Endodermal cell (in vitro differentiated cells): ENCODE measurements at regions not wholly inside any gene's neighbourhood (a gene's known extent, or its start where the extent isn't known, plus 50 kb on each side); places are given as distances from the start of the nearest gene placed in this dataset.

Source experiments
- DNase-seq: peaks from one replicate; pipeline ENCODE4 v3.0.0-alpha.2; 2017
- H3K27ac ChIP-seq: 2 replicates; pipeline ENCODE4 v1.5.1; 2013; ENCODE audit warnings: mild to moderate bottlenecking, low read depth, low read length, moderate library complexity
- H3K27me3 ChIP-seq: 2 replicates; pipeline ENCODE4 v1.6.1; 2013; ENCODE audit warnings: mild to moderate bottlenecking, low read length, moderate library complexity; ENCODE audit not compliant: insufficient read depth, control insufficient read depth, poor library complexity, severe bottlenecking
- H3K36me3 ChIP-seq: 2 replicates; pipeline ENCODE4 v1.7.0; 2013; ENCODE audit warnings: mild to moderate bottlenecking, low read length, moderate library complexity; ENCODE audit not compliant: control insufficient read depth, insufficient read depth
- H3K4me1 ChIP-seq: one replicate; pipeline ENCODE4 v1.7.0; 2013; ENCODE audit warnings: low read length; ENCODE audit not compliant: control insufficient read depth, insufficient read depth
- H3K4me3 ChIP-seq: 2 replicates; pipeline ENCODE4 v1.5.1; 2013; ENCODE audit warnings: mild to moderate bottlenecking, low read length, moderate library complexity
- H3K9ac ChIP-seq: 2 replicates; pipeline ENCODE4 v1.6.1; 2013; ENCODE audit warnings: mild to moderate bottlenecking, low read length, moderate library complexity; ENCODE audit not compliant: poor library complexity, severe bottlenecking; ENCODE audit errors: extremely low read depth
- H3K9me3 ChIP-seq: 2 replicates; pipeline ENCODE4 v1.6.1; 2013; ENCODE audit warnings: mild to moderate bottlenecking, low read length, moderate library complexity; ENCODE audit not compliant: control insufficient read depth
- H3K27ac Mint-ChIP-seq: 2 replicates; pipeline ENCODE4 v1.8.0; 2020; ENCODE audit warnings: mixed read lengths
- H3K27me3 Mint-ChIP-seq: 2 replicates; pipeline ENCODE4 v1.8.0; 2021; ENCODE audit warnings: mild to moderate bottlenecking, mixed read lengths; ENCODE audit not compliant: insufficient read depth
- H3K36me3 Mint-ChIP-seq: 2 replicates; pipeline ENCODE4 v1.8.0; 2020; ENCODE audit warnings: low read depth, mixed read lengths
- H3K4me1 Mint-ChIP-seq: 2 replicates; pipeline ENCODE4 v1.8.0; 2020; ENCODE audit warnings: mixed read lengths
- H3K4me3 Mint-ChIP-seq: 2 replicates; pipeline ENCODE4 v1.8.0; 2020; ENCODE audit warnings: mild to moderate bottlenecking, moderate library complexity, mixed read lengths
- H3K9me3 Mint-ChIP-seq: 2 replicates; pipeline ENCODE4 v1.8.0; 2020; ENCODE audit warnings: mild to moderate bottlenecking, mixed read lengths
- WGBS, 2 experiments: methylation state at CpG; one replicate each; pipeline versions ENCODE4 v1.1.5 to v1.1.7; 2013; ENCODE audit warnings: missing lambda C conversion rate in 2 of 2, mixed read lengths in 1 of 2; ENCODE audit not compliant: insufficient coverage in 1 of 2, insufficient read length in 1 of 2; 5-methylcytosine and 5-hydroxymethylcytosine counted together
- TF ChIP-seq, protein P1 (sequence below): fragments of 200-600 bp; sonication (generic); conservative IDR thresholded peaks from 2 replicates; pipeline ENCODE4 v1.5.0; 2021; ENCODE audit warnings: antibody characterized with exemption, mild to moderate bottlenecking

DNA sequence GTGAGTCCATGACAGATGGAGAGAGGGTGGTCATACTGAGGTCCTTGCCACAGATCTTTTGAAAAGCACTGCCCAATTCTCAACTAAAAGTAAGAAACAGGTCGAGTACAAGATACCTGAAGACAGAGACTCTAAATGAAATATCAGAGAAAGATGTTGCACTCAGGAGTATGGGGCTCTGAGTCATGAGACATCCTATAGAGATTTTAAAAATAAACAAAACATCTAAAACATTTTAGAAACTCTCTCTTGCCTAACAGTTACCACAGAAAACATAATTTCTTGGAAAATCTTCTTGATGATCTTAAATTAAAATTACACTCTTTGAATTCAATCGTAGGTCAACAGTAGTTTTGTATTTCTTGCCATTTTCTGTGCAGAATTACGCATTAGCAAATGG is 348.9 kb upstream of the MARCKS start:
- H3K4me3 Mint-ChIP-seq: no peak overlapping the region
- Histone ChIP-seq H3K27me3 (no peaks in the 10 kb centered on the region), H3K9me3 (no peaks in the 10 kb centered on the region), H3K27ac (no peak overlapping the region), H3K4me3 (no peak overlapping the region), H3K36me3 (no peaks in the 10 kb centered on the region), H3K9ac (no peak overlapping the region), H3K4me1 (no peaks in the 10 kb centered on the region)
- DNase-seq: no peak
- no peaks in the 10 kb centered on the region for H3K36me3 Mint-ChIP-seq
- H3K4me1 Mint-ChIP-seq: no peaks in the 10 kb centered on the region
- TF ChIP-seq, protein P1, sequence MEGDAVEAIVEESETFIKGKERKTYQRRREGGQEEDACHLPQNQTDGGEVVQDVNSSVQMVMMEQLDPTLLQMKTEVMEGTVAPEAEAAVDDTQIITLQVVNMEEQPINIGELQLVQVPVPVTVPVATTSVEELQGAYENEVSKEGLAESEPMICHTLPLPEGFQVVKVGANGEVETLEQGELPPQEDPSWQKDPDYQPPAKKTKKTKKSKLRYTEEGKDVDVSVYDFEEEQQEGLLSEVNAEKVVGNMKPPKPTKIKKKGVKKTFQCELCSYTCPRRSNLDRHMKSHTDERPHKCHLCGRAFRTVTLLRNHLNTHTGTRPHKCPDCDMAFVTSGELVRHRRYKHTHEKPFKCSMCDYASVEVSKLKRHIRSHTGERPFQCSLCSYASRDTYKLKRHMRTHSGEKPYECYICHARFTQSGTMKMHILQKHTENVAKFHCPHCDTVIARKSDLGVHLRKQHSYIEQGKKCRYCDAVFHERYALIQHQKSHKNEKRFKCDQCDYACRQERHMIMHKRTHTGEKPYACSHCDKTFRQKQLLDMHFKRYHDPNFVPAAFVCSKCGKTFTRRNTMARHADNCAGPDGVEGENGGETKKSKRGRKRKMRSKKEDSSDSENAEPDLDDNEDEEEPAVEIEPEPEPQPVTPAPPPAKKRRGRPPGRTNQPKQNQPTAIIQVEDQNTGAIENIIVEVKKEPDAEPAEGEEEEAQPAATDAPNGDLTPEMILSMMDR: no peak
- no peaks in the 10 kb centered on the region for H3K27me3 Mint-ChIP-seq
- no peaks in the 10 kb centered on the region for H3K9me3 Mint-ChIP-seq
- 89 to 97% methylated on average over 2 to 3 of the region's 3 CpGs for WGBS, 2 experiments
- H3K27ac Mint-ChIP-seq: no peak overlapping the region

DNA sequence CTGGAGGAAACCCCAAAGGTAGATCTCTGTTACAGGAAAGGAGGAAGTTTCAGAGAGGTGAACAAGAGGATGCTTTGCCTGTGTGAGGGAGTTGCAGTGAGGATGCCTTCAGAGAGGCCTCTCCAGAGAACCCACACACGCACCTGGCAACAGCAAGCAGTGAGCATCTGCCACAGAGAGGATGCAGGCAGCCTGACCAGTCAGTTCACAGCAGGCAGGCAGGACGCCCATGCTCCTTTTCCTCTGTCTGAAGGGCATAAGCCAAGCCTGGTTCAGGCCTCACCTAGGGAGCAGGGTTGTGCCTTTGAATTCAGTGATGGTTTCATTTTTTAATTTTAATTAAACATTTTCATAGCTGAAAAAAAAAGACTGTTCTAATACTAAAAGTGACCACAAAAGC is 346.0 kb upstream of the MARCKS start:
- no peak for DNase-seq
- H3K36me3 Mint-ChIP-seq: no peaks in the 10 kb centered on the region
- no peak overlapping the region for H3K27ac Mint-ChIP-seq
- Histone ChIP-seq H3K4me3 (no peak overlapping the region), H3K4me1 (no peaks in the 10 kb centered on the region), H3K36me3 (no peaks in the 10 kb centered on the region), H3K27me3 (no peaks in the 10 kb centered on the region), H3K27ac (no peak overlapping the region), H3K9me3 (no peaks in the 10 kb centered on the region), H3K9ac (no peak overlapping the region)
- H3K9me3 Mint-ChIP-seq: no peaks in the 10 kb centered on the region
- WGBS, 2 experiments: 89 to 93% methylated on average over 2 of the region's 2 CpGs
- H3K4me3 Mint-ChIP-seq: no peak overlapping the region
- no peaks in the 10 kb centered on the region for H3K27me3 Mint-ChIP-seq
- TF ChIP-seq, protein P1: no peak
- no peaks in the 10 kb centered on the region for H3K4me1 Mint-ChIP-seq

GRCh38 chr6:113512576-113512975 is 344.6 kb upstream of the MARCKS start:
- Mint-ChIP-seq H3K27me3 (no peaks in the 10 kb centered on the region), H3K9me3 (no peaks in the 10 kb centered on the region), H3K4me3 (no peak overlapping the region), H3K4me1 (no peaks in the 10 kb centered on the region), H3K27ac (no peak overlapping the region), H3K36me3 (no peaks in the 10 kb centered on the region)
- Histone ChIP-seq H3K36me3 (no peaks in the 10 kb centered on the region), H3K9ac (no peak overlapping the region), H3K27ac (no peak overlapping the region), H3K27me3 (no peaks in the 10 kb centered on the region), H3K4me3 (no peak overlapping the region), H3K4me1 (no peaks in the 10 kb centered on the region), H3K9me3 (no peaks in the 10 kb centered on the region)
- TF ChIP-seq, protein P1: no peak
- no peak for DNase-seq
- 98 to 100% methylated on average over 1 to 2 of the region's 2 CpGs for WGBS, 2 experiments
